Kidney epithelial cell (primary cell): ENCODE measurements at regions not wholly inside any gene's neighbourhood (a gene's known extent, or its start where the extent isn't known, plus 50 kb on each side); places are given as distances from the start of the nearest gene placed in this dataset.
"Not testable (repeated sequence)": the region's sequence is repeated elsewhere in the genome, so short reads cannot be mapped to it uniquely, and the experiment has no call there.

Experiments used
- DNase-seq: peaks from one replicate; pipeline ENCODE4 v3.0.0-alpha.2; 2010; ENCODE audit warnings: low read depth
- H3K27me3 ChIP-seq: 2 replicates; pipeline ENCODE4 v1.6.0; 2011; ENCODE audit warnings: low read length; ENCODE audit not compliant: control insufficient read depth, insufficient read depth
- H3K36me3 ChIP-seq: 2 replicates; pipeline ENCODE4 v1.5.1; 2011; ENCODE audit warnings: low read length; ENCODE audit not compliant: control insufficient read depth, insufficient read depth
- H3K4me3 ChIP-seq: 2 replicates; pipeline ENCODE4 v1.5.1; 2011; ENCODE audit warnings: low read depth, mild to moderate bottlenecking, control low read depth, low read length
- TF ChIP-seq, protein P1 (sequence below): IDR thresholded peaks from 2 replicates; pipeline ENCODE4 v1.5.1; 2011; ENCODE audit warnings: mild to moderate bottlenecking, moderate library complexity, low read length, control low read depth, inconsistent platforms; ENCODE audit not compliant: insufficient read depth, poor library complexity, severe bottlenecking

GRCh38 chr4:71872767-71873415 lies 89.0 kb upstream of the GC start:
- Histone ChIP-seq H3K27me3 (no peaks in the 10 kb centered on the region), H3K36me3 (no peaks in the 10 kb centered on the region), H3K4me3 (no peak overlapping the region)
- DNase-seq, result no peak
- TF ChIP-seq, protein P1, sequence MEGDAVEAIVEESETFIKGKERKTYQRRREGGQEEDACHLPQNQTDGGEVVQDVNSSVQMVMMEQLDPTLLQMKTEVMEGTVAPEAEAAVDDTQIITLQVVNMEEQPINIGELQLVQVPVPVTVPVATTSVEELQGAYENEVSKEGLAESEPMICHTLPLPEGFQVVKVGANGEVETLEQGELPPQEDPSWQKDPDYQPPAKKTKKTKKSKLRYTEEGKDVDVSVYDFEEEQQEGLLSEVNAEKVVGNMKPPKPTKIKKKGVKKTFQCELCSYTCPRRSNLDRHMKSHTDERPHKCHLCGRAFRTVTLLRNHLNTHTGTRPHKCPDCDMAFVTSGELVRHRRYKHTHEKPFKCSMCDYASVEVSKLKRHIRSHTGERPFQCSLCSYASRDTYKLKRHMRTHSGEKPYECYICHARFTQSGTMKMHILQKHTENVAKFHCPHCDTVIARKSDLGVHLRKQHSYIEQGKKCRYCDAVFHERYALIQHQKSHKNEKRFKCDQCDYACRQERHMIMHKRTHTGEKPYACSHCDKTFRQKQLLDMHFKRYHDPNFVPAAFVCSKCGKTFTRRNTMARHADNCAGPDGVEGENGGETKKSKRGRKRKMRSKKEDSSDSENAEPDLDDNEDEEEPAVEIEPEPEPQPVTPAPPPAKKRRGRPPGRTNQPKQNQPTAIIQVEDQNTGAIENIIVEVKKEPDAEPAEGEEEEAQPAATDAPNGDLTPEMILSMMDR, result no peak

DNA sequence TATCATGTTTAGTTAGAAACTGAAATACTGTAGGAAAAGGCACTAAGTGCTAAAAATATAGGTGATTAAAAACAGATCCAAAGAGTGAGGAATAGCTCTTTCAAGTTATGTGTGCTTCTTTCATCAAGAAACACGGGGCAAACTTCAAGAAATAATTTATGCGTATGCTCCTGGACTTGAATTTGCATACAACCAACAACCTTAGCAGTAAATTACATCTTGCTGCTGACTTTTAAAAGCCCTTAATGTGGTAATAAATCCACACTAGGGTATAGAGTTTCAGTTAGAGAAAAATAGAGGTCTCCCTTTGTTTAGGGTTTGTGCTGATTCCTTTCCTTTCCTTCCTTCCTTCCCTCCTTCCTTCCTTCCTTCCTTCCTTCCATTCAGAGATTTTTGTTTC lies 94.5 kb upstream of the GC start:
- Histone ChIP-seq H3K27me3 (no peaks in the 10 kb centered on the region), H3K36me3 (no peaks in the 10 kb centered on the region), H3K4me3 (no peak overlapping the region)
- no peak for DNase-seq
- TF ChIP-seq, protein P1, result no peak

- H3K27me3 ChIP-seq, result no peaks in the 10 kb centered on the region
- TF ChIP-seq, protein P1, result no peak
- H3K4me3 ChIP-seq, result no peak overlapping the region
- H3K36me3 ChIP-seq, result no peaks in the 10 kb centered on the region
- no peak for DNase-seq
Observed at GRCh38 chr4:71882113-71882841, 98.4 kb upstream of the GC start.

- not testable (repeated sequence) for H3K27me3 ChIP-seq, H3K36me3 ChIP-seq, H3K4me3 ChIP-seq, DNase-seq
Observed at GRCh38 chr4:71900366-71900765, 116.5 kb upstream of the GC start.

DNA sequence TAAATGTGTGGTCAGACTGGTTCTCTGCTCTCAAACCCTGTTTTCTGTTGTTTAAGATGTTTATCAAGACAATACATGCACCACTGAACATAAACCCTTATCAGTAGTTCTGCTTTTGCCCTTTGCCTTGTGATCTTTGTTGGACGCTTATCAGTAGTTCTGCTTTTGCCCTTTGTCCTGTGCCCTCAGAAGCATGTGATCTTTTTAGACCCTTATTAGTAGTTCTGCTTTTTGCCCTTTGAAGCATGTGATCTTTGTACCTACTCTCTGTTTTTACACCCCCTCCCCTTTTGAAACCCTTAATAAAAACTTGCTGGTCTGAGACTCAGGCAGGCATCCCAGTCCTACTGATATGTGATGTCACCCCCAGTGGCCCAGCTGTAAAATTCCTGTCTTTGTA lies 121.7 kb upstream of the GC start:
- not testable (repeated sequence) for H3K27me3 ChIP-seq, DNase-seq, H3K4me3 ChIP-seq, H3K36me3 ChIP-seq

GRCh38 chr4:71906096-71906495 lies 122.2 kb upstream of the GC start:
- no peak overlapping the region for H3K4me3 ChIP-seq
- H3K36me3 ChIP-seq, result no peaks in the 10 kb centered on the region
- H3K27me3 ChIP-seq, result no peaks in the 10 kb centered on the region
- DNase-seq, result no peak
- TF ChIP-seq, protein P1, result no peak

- Histone ChIP-seq H3K36me3 (no peaks in the 10 kb centered on the region), H3K27me3 (no peaks in the 10 kb centered on the region), H3K4me3 (no peak overlapping the region)
- DNase-seq, result no peak
- TF ChIP-seq, protein P1, result no peak
Observed at GRCh38 chr4:71907071-71907470, 123.2 kb upstream of the GC start.
